Esophagus muscularis mucosa (tissue), 4 donors: ENCODE measurements at regions not wholly inside any gene's neighbourhood (a gene's known extent, or its start where the extent isn't known, plus 50 kb on each side); places are given as distances from the start of the nearest gene placed in this dataset.

Experiments
- DNase-seq: peaks from one replicate; pipeline ENCODE4 v3.0.0-alpha.2; 2017; ENCODE audit errors: extremely low spot score
- H3K27ac ChIP-seq, 4 donors: fragments of 200-600 bp; sonication (generic); replicated peaks in 1 of 4; 1 replicate in 3 of 4; 2 replicates in 1 of 4; pipeline ENCODE4 v1.5.1; 2016 to 2019; ENCODE audit warnings: mild to moderate bottlenecking in 1 of 4
- H3K27me3 ChIP-seq, 4 donors: fragments of 200-600 bp; sonication (generic); one replicate each; pipeline versions ENCODE4 v1.5.1 to v1.6.0; 2016 to 2019
- H3K36me3 ChIP-seq, 4 donors: fragments of 200-600 bp; sonication (generic); one replicate each; pipeline ENCODE4 v1.5.1; 2016 to 2019
- H3K4me1 ChIP-seq, 4 donors: fragments of 200-600 bp; sonication (generic); one replicate each; pipeline ENCODE4 v1.5.1; 2016 to 2019
- H3K4me3 ChIP-seq, 4 donors: fragments of 200-600 bp; sonication (generic); 1 replicate in 2 of 4; 2 replicates in 2 of 4; pipeline ENCODE4 v1.5.1; 2016 to 2019; ENCODE audit warnings: mild to moderate bottlenecking in 4 of 4, moderate library complexity in 1 of 4
- H3K9me3 ChIP-seq, 4 donors: fragments of 200-600 bp; sonication (generic); 1 replicate in 3 of 4; 2 replicates in 1 of 4; pipeline ENCODE4 v1.5.1; 2016 to 2019
- EP300 ChIP-seq: sonication (generic); formaldehyde crosslinking; IDR thresholded peaks from one replicate; pipeline ENCODE4 v1.6.1; 2017; ENCODE audit warnings: antibody characterized with exemption
- POLR2A ChIP-seq: fragments of 450-650 bp; IDR thresholded peaks from one replicate; pipeline ENCODE4 v1.6.1; 2017; ENCODE audit warnings: antibody characterized with exemption, moderate library complexity, mild to moderate bottlenecking, low read depth
- POLR2AphosphoS5 ChIP-seq, 2 donors: sonication (generic); formaldehyde crosslinking; IDR thresholded peaks; one replicate each; pipeline ENCODE4 v1.6.1; 2017; ENCODE audit warnings: antibody characterized with exemption in 2 of 2
- WGBS: methylation state at CpG from one replicate; pipeline ENCODE4 v1.1.5; 2018; 5-methylcytosine and 5-hydroxymethylcytosine counted together
- intact Hi-C: fragments of 100-400 bp; cut with DNase I; formaldehyde crosslinking; loops from one replicate; pipeline ENCODE4 v1.15.1; 2023
- TF ChIP-seq, protein P1 (sequence below), 3 experiments: fragments of 200-600 bp in 2 of 3; fragments of 450-650 bp in 1 of 3; sonication (generic) in 2 of 3; IDR thresholded peaks; one replicate each; pipeline ENCODE4 v1.5.1; 2017 to 2019; ENCODE audit warnings: antibody characterized with exemption in 3 of 3, mild to moderate bottlenecking in 2 of 3, moderate library complexity in 1 of 3

DNA sequence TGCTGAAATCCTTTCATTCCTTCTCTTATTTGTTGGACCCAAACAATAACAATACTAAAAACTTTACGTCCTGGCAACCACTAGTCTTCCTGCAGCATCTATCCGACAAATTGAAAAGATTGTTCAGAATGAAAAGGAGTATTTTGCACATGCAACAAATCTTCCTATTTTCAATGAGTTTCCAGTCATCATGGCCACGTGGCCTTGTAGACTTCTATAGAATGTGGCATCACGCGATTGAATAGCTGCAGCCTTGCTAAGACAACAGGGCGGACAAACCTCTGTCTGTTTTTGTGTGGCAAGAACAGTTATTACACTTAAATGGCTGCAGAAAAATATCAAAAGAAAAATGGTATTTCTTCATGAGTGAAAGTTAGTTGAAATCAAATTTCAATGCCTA is 297.9 kb upstream of the LCORL start:
- Histone ChIP-seq H3K27me3 (no peaks in the 10 kb centered on the region), H3K9me3 (no peaks in the 10 kb centered on the region), H3K4me3 (peak overlapping the region in 3 of 4 donors; percentile 11 to 27 (median 17)), H3K27ac (peak overlapping the region in 2 of 4 donors; percentile 11 to 19), H3K4me1 (peaks cover 0 to 9% (median 4%) of the 10 kb centered on the region in 4 donors), H3K36me3 (no peaks in the 10 kb centered on the region)
- no peak for DNase-seq
- WGBS = 82% methylated on average over 6 of the region's 6 CpGs
- intact Hi-C loops = no loop called here
- TF ChIP-seq, protein P1, sequence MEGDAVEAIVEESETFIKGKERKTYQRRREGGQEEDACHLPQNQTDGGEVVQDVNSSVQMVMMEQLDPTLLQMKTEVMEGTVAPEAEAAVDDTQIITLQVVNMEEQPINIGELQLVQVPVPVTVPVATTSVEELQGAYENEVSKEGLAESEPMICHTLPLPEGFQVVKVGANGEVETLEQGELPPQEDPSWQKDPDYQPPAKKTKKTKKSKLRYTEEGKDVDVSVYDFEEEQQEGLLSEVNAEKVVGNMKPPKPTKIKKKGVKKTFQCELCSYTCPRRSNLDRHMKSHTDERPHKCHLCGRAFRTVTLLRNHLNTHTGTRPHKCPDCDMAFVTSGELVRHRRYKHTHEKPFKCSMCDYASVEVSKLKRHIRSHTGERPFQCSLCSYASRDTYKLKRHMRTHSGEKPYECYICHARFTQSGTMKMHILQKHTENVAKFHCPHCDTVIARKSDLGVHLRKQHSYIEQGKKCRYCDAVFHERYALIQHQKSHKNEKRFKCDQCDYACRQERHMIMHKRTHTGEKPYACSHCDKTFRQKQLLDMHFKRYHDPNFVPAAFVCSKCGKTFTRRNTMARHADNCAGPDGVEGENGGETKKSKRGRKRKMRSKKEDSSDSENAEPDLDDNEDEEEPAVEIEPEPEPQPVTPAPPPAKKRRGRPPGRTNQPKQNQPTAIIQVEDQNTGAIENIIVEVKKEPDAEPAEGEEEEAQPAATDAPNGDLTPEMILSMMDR (IDR thresholded peaks at IDR 0.05) = no peak
- TF ChIP-seq POLR2A (no peak), POLR2AphosphoS5 (IDR thresholded peaks at IDR 0.05) (no peak), EP300 (no peak)

DNA sequence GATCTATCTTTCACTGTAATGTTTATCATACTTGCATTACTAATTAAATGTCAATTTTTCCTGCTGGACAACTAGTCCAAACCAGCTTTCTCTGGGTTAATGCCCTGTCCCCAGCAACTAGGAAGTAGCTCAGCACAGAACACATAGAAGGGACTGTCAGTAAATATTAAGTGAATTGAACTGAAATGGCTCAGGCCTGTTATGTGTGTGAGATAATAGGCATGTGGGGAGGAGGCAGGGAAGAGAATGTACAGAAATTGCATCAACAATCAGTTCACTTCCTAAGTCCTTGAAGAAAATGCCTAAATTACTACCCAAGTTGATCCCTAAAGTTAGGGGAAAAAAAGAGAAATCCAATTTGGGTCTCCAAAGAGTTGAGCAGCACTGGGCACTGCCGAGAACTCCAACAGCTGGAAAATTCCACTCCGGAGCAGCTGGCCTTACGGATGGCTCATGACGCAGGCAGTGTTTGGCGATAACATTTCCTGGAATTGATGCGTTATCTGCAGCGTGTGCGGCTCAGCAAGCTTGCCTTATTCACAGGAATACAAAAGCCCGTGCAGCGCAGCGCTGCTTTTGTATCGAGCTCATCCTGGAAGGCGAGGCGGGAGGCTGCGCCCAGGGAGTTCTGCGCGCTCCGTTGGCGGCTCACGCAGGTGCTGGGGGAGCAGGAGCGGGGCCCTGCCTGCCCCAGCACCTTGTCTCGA is 297.3 kb upstream of the LCORL start:
- WGBS = 36% methylated on average over 11 of the region's 22 CpGs
- Histone ChIP-seq H3K27ac (peak overlapping the region in 2 of 4 donors; percentile 11 to 19), H3K36me3 (no peaks in the 10 kb centered on the region), H3K9me3 (no peaks in the 10 kb centered on the region), H3K27me3 (no peaks in the 10 kb centered on the region), H3K4me1 (peaks cover 0 to 9% (median 4%) of the 10 kb centered on the region in 4 donors), H3K4me3 (peak overlapping the region in 3 of 4 donors; percentile 11 to 27 (median 17))
- intact Hi-C loops = no loop called here
- no peak for DNase-seq
- TF ChIP-seq POLR2AphosphoS5 (IDR thresholded peaks at IDR 0.05) (peak in 1 of 2 donors; percentile 33), POLR2A (no peak), EP300 (no peak)
- TF ChIP-seq, protein P1 (IDR thresholded peaks at IDR 0.05) = no peak

DNA sequence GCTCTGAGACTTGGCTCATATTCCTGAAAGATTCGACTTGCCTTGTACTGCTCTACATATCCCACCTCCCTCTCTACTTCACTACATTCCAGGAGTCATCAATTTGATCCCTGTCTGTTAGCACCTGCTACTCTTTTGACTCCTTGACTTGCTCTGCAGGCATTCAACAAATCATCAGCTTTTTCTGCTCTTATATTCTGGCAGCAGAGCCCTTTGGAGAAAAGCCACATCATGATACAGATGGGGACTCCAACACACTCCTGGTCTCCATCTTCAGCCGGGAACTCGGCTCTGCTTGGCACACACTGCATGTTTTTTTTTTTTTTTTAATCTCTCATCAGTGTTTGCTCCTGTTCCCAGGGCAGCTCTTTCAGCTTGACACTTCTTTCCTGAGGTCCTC is 293.2 kb upstream of the LCORL start:
- Histone ChIP-seq H3K4me1 (peaks cover 0 to 9% (median 4%) of the 10 kb centered on the region in 4 donors), H3K9me3 (no peaks in the 10 kb centered on the region), H3K27ac (no peak overlapping the region), H3K27me3 (no peaks in the 10 kb centered on the region), H3K4me3 (no peak overlapping the region), H3K36me3 (no peaks in the 10 kb centered on the region)
- 56% methylated on average over 3 of the region's 3 CpGs for WGBS
- intact Hi-C loops = no loop called here
- DNase-seq = no peak
- TF ChIP-seq POLR2A (no peak), EP300 (no peak), POLR2AphosphoS5 (IDR thresholded peaks at IDR 0.05) (no peak)
- TF ChIP-seq, protein P1 (IDR thresholded peaks at IDR 0.05) = no peak

DNA sequence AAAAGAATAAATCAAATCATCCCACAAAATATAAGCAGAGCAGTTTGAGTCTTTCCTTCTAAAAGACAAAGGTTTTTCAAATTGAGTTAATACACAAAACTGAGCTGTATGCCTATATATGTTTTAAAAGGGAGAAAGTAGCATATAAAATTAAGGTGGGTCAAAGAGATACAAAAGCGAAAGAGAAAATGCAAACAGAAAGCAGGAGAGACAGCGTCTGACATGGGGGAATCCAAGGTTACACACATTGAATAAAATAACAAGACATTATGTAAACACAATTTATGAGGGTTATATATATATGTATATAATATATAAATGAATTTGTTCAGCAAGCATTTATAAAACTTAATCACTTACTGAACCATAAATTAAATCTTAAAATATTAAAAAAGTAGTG is 276.1 kb upstream of the LCORL start:
- no peaks in the 10 kb centered on the region for H3K9me3 ChIP-seq
- 56% methylated on average over 2 of the region's 2 CpGs for WGBS

More for the DNA sequence above, 276.1 kb upstream of the LCORL start:
- no peaks in the 10 kb centered on the region for H3K36me3 ChIP-seq
- H3K4me1 ChIP-seq = no peaks in the 10 kb centered on the region
- no peak overlapping the region for H3K27ac ChIP-seq
- intact Hi-C loops = no loop called here
- no peak overlapping the region for H3K4me3 ChIP-seq
- TF ChIP-seq POLR2A (no peak), POLR2AphosphoS5 (IDR thresholded peaks at IDR 0.05) (no peak), EP300 (no peak)
- TF ChIP-seq, protein P1 (IDR thresholded peaks at IDR 0.05) = no peak
- no peaks in the 10 kb centered on the region for H3K27me3 ChIP-seq
- DNase-seq = no peak
